ENCODE measurements at regions not wholly inside any gene's neighbourhood (a gene's known extent, or its start where the extent isn't known, plus 50 kb on each side); places are given as distances from the start of the nearest gene placed in this dataset.

GRCh38 chr9:30534896-30535295 lies 1849.5 kb upstream of the ACO1 start:
- no peak overlapping the region for H2BK5ac ChIP-seq (ENCODE audit: insufficient read length, low read length)
- WGBS (ENCODE audit: extremely low coverage, insufficient read length, low lambda C conversion rate) = no CpG with 5 or more reads among the region's 2 CpGs
- no peak overlapping the region for H3K4me2 ChIP-seq (ENCODE audit: insufficient read depth, insufficient read length, low read length)
- H2BK20ac ChIP-seq (ENCODE audit: low read depth, low read length, poor library complexity, severe bottlenecking) = no peak overlapping the region
- no peak for TF ChIP-seq CTCF (conservative IDR thresholded peaks at IDR 0.05)
- Mint-ChIP-seq H3K36me3 (ENCODE audit: insufficient read depth in 1 of 3, low read depth in 3 of 3) (peaks cover 16 to 35% (median 31%) of the 10 kb centered on the region in 3 experiments), H3K27me3 (ENCODE audit: low read depth) (no peaks in the 10 kb centered on the region), H3K9me3 (peaks cover 33 to 35% of the 10 kb centered on the region in 2 experiments), H3K4me3 (no peak overlapping the region), H3K27ac (no peak overlapping the region), H3K4me1 (no peaks in the 10 kb centered on the region)
- no peaks in the 10 kb centered on the region for H3K79me1 ChIP-seq (ENCODE audit: insufficient read depth, low read depth, low read length, poor library complexity, severe bottlenecking)
- no peak overlapping the region for H3K14ac ChIP-seq (ENCODE audit: insufficient read depth, low read length)
- H3K23ac ChIP-seq (ENCODE audit: insufficient read length, low read depth, low read length) = no peak overlapping the region
- no peak overlapping the region for H4K8ac ChIP-seq (replicated peaks; ENCODE audit: insufficient read length, low read depth, low read length)
- no peak overlapping the region for H2BK15ac ChIP-seq (ENCODE audit: low read depth, low read length)
- no peak overlapping the region for H3K27ac ChIP-seq (ENCODE audit: insufficient read length, low read depth, low read length)
- no peaks in the 10 kb centered on the region for H3K23me2 ChIP-seq (ENCODE audit: insufficient read length, low read depth, low read length, poor library complexity, severe bottlenecking)
- H3K9ac ChIP-seq (ENCODE audit: extremely low read depth, insufficient read length, low read length) = no peak overlapping the region
- H2AK5ac ChIP-seq (ENCODE audit: insufficient read length, low read length) = no peak overlapping the region
- no peak overlapping the region for H3T11ph ChIP-seq (ENCODE audit: low read length)
- no peak overlapping the region for H4K91ac ChIP-seq (ENCODE audit: insufficient read length, low read depth, low read length)
- no peak overlapping the region for H4K5ac ChIP-seq (ENCODE audit: insufficient read length, low read depth, low read length)
- H2BK12ac ChIP-seq (ENCODE audit: insufficient read length, low read depth, low read length) = no peak overlapping the region
- no peak overlapping the region for H3K56ac ChIP-seq (ENCODE audit: insufficient read length, low read depth, low read length)
- no peaks in the 10 kb centered on the region for H3K79me2 ChIP-seq (ENCODE audit: insufficient read depth, low read length)
- DNase-seq = no peak
- H3K4ac ChIP-seq (ENCODE audit: low read depth, low read length) = no peak overlapping the region
- no peaks in the 10 kb centered on the region for H3K9me3 ChIP-seq (ENCODE audit: control insufficient read depth, low read depth, low read length)
- H2AFZ ChIP-seq (ENCODE audit: low read length) = no peak overlapping the region
- H3K4me1 ChIP-seq (ENCODE audit: insufficient read depth, low read length) = no peaks in the 10 kb centered on the region
- no peak overlapping the region for H3K18ac ChIP-seq (ENCODE audit: insufficient read length, low read depth, low read length)
- H3K27me3 ChIP-seq (ENCODE audit: insufficient read depth, low read length) = no peaks in the 10 kb centered on the region
- no peak overlapping the region for H2BK120ac ChIP-seq (ENCODE audit: low read depth, low read length, poor library complexity, severe bottlenecking)
- H4K20me1 ChIP-seq (ENCODE audit: control insufficient read depth, insufficient read depth, insufficient read length) = no peaks in the 10 kb centered on the region

Data from H9 (cell line).